Prostate gland (tissue), 2 donors: ENCODE measurements at regions not wholly inside any gene's neighbourhood (a gene's known extent, or its start where the extent isn't known, plus 50 kb on each side); places are given as distances from the start of the nearest gene placed in this dataset.

Experiments
- CTCF ChIP-seq, 4 experiments: fragments of 200-600 bp in 2 of 4; fragments of 450-650 bp in 2 of 4; sonication (generic) in 2 of 4; IDR thresholded peaks; 1 replicate in 3 of 4; 2 replicates in 1 of 4; pipeline ENCODE4 v1.5.1; 2016 to 2019; ENCODE audit warnings: antibody characterized with exemption in 4 of 4, mild to moderate bottlenecking in 2 of 4, moderate library complexity in 2 of 4
- POLR2A ChIP-seq: fragments of 450-650 bp; IDR thresholded peaks from one replicate; pipeline ENCODE4 v1.6.1; 2016; ENCODE audit warnings: antibody characterized with exemption, mild to moderate bottlenecking

- TF ChIP-seq CTCF (IDR thresholded peaks at IDR 0.05) (no peak), POLR2A (no peak)
These were observed 105.3 kb upstream of the BCAT1 start for GRCh38 chr12:25054076-25054782.
